AG04449 (cell line): ENCODE measurements at regions not wholly inside any gene's neighbourhood (a gene's known extent, or its start where the extent isn't known, plus 50 kb on each side); places are given as distances from the start of the nearest gene placed in this dataset.

Experiments used
- CTCF ChIA-PET: fragments of 350-600 bp; formaldehyde crosslinking; extraction: SDS; loops from one replicate; lab custom pipeline; 2021; ENCODE audit warnings: antibody characterized with exemption; lab: Yijun Ruan, JAX
- POLR2A ChIA-PET: fragments of 400-600, 350-600 bp; formaldehyde crosslinking; extraction: SDS; loops from one replicate; lab custom pipeline; 2020; ENCODE audit warnings: antibody characterized with exemption, inconsistent platforms; lab: Yijun Ruan, JAX
- DNase-seq: peaks from one replicate; pipeline ENCODE4 v3.0.0-alpha.2; 2010; ENCODE audit warnings: low read depth, low spot score
- H3K4me3 ChIP-seq: 2 replicates; pipeline ENCODE4 v1.5.1; 2011; ENCODE audit warnings: low read depth, mild to moderate bottlenecking, control low read depth, low read length
- CTCF ChIP-seq: IDR thresholded peaks from one replicate; pipeline ENCODE4 v1.5.1; 2011; ENCODE audit warnings: mild to moderate bottlenecking, moderate library complexity, low read length, control low read depth, inconsistent platforms; ENCODE audit not compliant: insufficient read depth; ENCODE audit errors: missing control alignments

- no peak for TF ChIP-seq CTCF
- no peak for DNase-seq
- ChIA-PET CTCF (interaction anchor here (1.0 to 1.4 kb wide), 2 partner anchors 33 to 125 kb away, joined by 3 to 4 read pairs; no protein-coding TSS in a partner anchor), POLR2A (no interaction called here)
- H3K4me3 ChIP-seq = no peak overlapping the region
These were observed 127.7 kb downstream of the DACT1 start for GRCh38 chr14:58765418-58765831.

GRCh38 chr14:58765843-58766242 lies 128.1 kb downstream of the DACT1 start:
- no peak for TF ChIP-seq CTCF
- CTCF ChIA-PET = interaction anchor here (1.0 to 1.4 kb wide), 2 partner anchors 33 to 126 kb away, joined by 3 to 4 read pairs; no protein-coding TSS in a partner anchor
- H3K4me3 ChIP-seq = no peak overlapping the region
- no peak for DNase-seq
- POLR2A ChIA-PET = no interaction called here

- no peak for DNase-seq
- CTCF ChIA-PET = interaction anchor here (1.1 kb wide), 1 partner anchor 17 kb away, joined by 3 read pairs; no protein-coding TSS in a partner anchor
- POLR2A ChIA-PET = no interaction called here
- no peak overlapping the region for H3K4me3 ChIP-seq
- no peak for TF ChIP-seq CTCF
These were observed 131.4 kb downstream of the DACT1 start for GRCh38 chr14:58769011-58769643.

GRCh38 chr14:58769771-58770170 lies 132.0 kb downstream of the DACT1 start:
- POLR2A ChIA-PET = no interaction called here
- no peak for TF ChIP-seq CTCF
- DNase-seq = no peak
- CTCF ChIA-PET = no interaction called here
- H3K4me3 ChIP-seq = no peak overlapping the region

- TF ChIP-seq CTCF = no peak
- ChIA-PET POLR2A (no interaction called here), CTCF (no interaction called here)
- no peak for DNase-seq
- no peak overlapping the region for H3K4me3 ChIP-seq
These were observed 132.8 kb downstream of the DACT1 start for GRCh38 chr14:58770491-58770982.

GRCh38 chr14:58771016-58771415 lies 133.3 kb downstream of the DACT1 start:
- H3K4me3 ChIP-seq = no peak overlapping the region
- no peak for DNase-seq
- no peak for TF ChIP-seq CTCF
- CTCF ChIA-PET = no interaction called here
- POLR2A ChIA-PET = no interaction called here
